Neuronal stem cell (in vitro differentiated cells): ENCODE measurements at regions not wholly inside any gene's neighbourhood (a gene's known extent, or its start where the extent isn't known, plus 50 kb on each side); places are given as distances from the start of the nearest gene placed in this dataset.
A peak's percentile ranks its signal among the peaks of the same experiment; 100 is the strongest.

ENCODE experiments used
- DNase-seq: peaks from one replicate; pipeline ENCODE4 v3.0.0-alpha.2; 2013; ENCODE audit warnings: low spot score
- H2AFZ ChIP-seq: one replicate; pipeline ENCODE4 v1.6.1; 2013; ENCODE audit warnings: mild to moderate bottlenecking, low read length, inconsistent platforms
- H2AK5ac ChIP-seq: 2 replicates; pipeline ENCODE4 v1.6.1; 2013; ENCODE audit warnings: low read depth, mild to moderate bottlenecking, inconsistent platforms, low read length, moderate library complexity, mixed read lengths
- H2BK120ac ChIP-seq: 2 replicates; pipeline ENCODE4 v1.6.1; 2013; ENCODE audit warnings: low read depth, mild to moderate bottlenecking, inconsistent platforms, low read length, moderate library complexity, mixed read lengths
- H2BK12ac ChIP-seq: one replicate; pipeline ENCODE4 v1.6.1; 2013; ENCODE audit warnings: low read length, inconsistent platforms
- H2BK15ac ChIP-seq: 2 replicates; pipeline ENCODE4 v1.6.1; 2013; ENCODE audit warnings: mild to moderate bottlenecking, low read length, inconsistent platforms, mixed read lengths
- H2BK5ac ChIP-seq: one replicate; pipeline ENCODE4 v1.6.1; 2013; ENCODE audit warnings: inconsistent platforms, mild to moderate bottlenecking, low read length, moderate library complexity
- H3K14ac ChIP-seq: one replicate; pipeline ENCODE4 v1.6.1; 2013; ENCODE audit warnings: low read length, inconsistent platforms
- H3K18ac ChIP-seq: 2 replicates; pipeline ENCODE4 v1.6.1; 2013; ENCODE audit warnings: low read length, inconsistent platforms
- H3K23ac ChIP-seq: 2 replicates; pipeline ENCODE4 v1.6.1; 2013; ENCODE audit warnings: low read depth, mild to moderate bottlenecking, mixed read lengths, low read length, inconsistent platforms; ENCODE audit not compliant: poor library complexity
- H3K27ac ChIP-seq: replicated peaks from 3 replicates; pipeline ENCODE4 v1.5.1; 2013; ENCODE audit warnings: low read length, inconsistent platforms
- H3K27me3 ChIP-seq, 3 experiments: 2 replicates each; pipeline ENCODE4 v1.6.1; 2013; ENCODE audit warnings: low read length in 3 of 3, mild to moderate bottlenecking in 2 of 3, inconsistent platforms in 1 of 3, low read depth in 1 of 3, mixed read lengths in 1 of 3, moderate library complexity in 1 of 3; ENCODE audit not compliant: control insufficient read depth in 3 of 3, insufficient read depth in 3 of 3
- H3K36me3 ChIP-seq, 2 donors: replicated peaks in 1 of 2; 2 replicates each; pipeline ENCODE4 v1.6.1; 2013; ENCODE audit warnings: low read length in 2 of 2; ENCODE audit not compliant: control insufficient read depth in 2 of 2, insufficient read depth in 2 of 2
- H3K4ac ChIP-seq: 2 replicates; pipeline ENCODE4 v1.6.1; 2013; ENCODE audit warnings: inconsistent platforms, mild to moderate bottlenecking, low read length, moderate library complexity
- H3K4me1 ChIP-seq, 2 donors: 1 replicate in 1 of 2; 2 replicates in 1 of 2; pipeline ENCODE4 v1.6.1; 2013; ENCODE audit warnings: low read length in 2 of 2, low read depth in 1 of 2; ENCODE audit not compliant: control insufficient read depth in 2 of 2, insufficient read depth in 1 of 2
- H3K4me2 ChIP-seq: one replicate; pipeline ENCODE4 v1.6.1; 2013; ENCODE audit warnings: mild to moderate bottlenecking, low read length, inconsistent platforms; ENCODE audit not compliant: insufficient read depth, poor library complexity, severe bottlenecking
- H3K4me3 ChIP-seq, 2 donors: 2 replicates each; pipeline ENCODE4 v1.5.1; 2013; ENCODE audit warnings: low read length in 2 of 2, mild to moderate bottlenecking in 2 of 2, inconsistent platforms in 1 of 2, moderate library complexity in 1 of 2
- H3K79me1 ChIP-seq: one replicate; pipeline ENCODE4 v1.6.1; 2013; ENCODE audit warnings: low read depth, mild to moderate bottlenecking, inconsistent platforms, low read length, moderate library complexity
- H3K9ac ChIP-seq: one replicate; pipeline ENCODE4 v1.6.1; 2013; ENCODE audit warnings: mild to moderate bottlenecking, low read depth, low read length, inconsistent platforms; ENCODE audit not compliant: poor library complexity
- H3K9me3 ChIP-seq, 2 donors: replicated peaks in 1 of 2; 2 replicates each; pipeline versions ENCODE3 to v1.6.1; 2013; ENCODE audit warnings: low read length in 2 of 2, mild to moderate bottlenecking in 2 of 2, inconsistent platforms in 1 of 2, low read depth in 1 of 2, mixed read lengths in 1 of 2, moderate library complexity in 1 of 2; ENCODE audit not compliant: control insufficient read depth in 2 of 2, insufficient read depth in 1 of 2
- H4K8ac ChIP-seq: one replicate; pipeline ENCODE4 v1.6.1; 2013; ENCODE audit warnings: low read depth, mild to moderate bottlenecking, inconsistent platforms, low read length, moderate library complexity
- H4K91ac ChIP-seq: one replicate; pipeline ENCODE4 v1.6.1; 2013; ENCODE audit warnings: low read length, low read depth, mild to moderate bottlenecking, inconsistent platforms; ENCODE audit not compliant: poor library complexity
- WGBS, 2 donors: extraction: QIAGEN DNeasy Blood & Tissue Kit; methylation state at CpG; one replicate each; pipeline ENCODE4 v1.1.7; 2013; ENCODE audit warnings: missing lambda C conversion rate in 2 of 2, mixed read lengths in 1 of 2; ENCODE audit not compliant: insufficient read length in 2 of 2, insufficient replicate concordance in 1 of 2; ENCODE audit errors: extremely low coverage in 2 of 2; 5-methylcytosine and 5-hydroxymethylcytosine counted together

- Histone ChIP-seq H2AFZ (no peak overlapping the region), H3K4me3 (no peak overlapping the region)
Measured at GRCh38 chr12:42760550-42760949, 171.0 kb upstream of the PRICKLE1 start.

GRCh38 chr12:42759622-42760273 lies 170.2 kb upstream of the PRICKLE1 start:
- H2BK5ac ChIP-seq: no peak overlapping the region
- no peak overlapping the region for H2BK120ac ChIP-seq
- H2BK15ac ChIP-seq: no peak overlapping the region
- H2AFZ ChIP-seq: no peak overlapping the region
- no peak overlapping the region for H3K18ac ChIP-seq
- H2BK12ac ChIP-seq: no peak overlapping the region
- H3K14ac ChIP-seq: no peak overlapping the region
- no peak overlapping the region for H3K4me3 ChIP-seq
- H4K91ac ChIP-seq: no peak overlapping the region
- H3K27ac ChIP-seq: no peak overlapping the region
- H3K23ac ChIP-seq: no peak overlapping the region
- H3K9me3 ChIP-seq: peaks cover 0 to 6% of the 10 kb centered on the region in 2 donors
- H4K8ac ChIP-seq: no peak overlapping the region
- no peak overlapping the region for H3K4me2 ChIP-seq
- H3K9ac ChIP-seq: no peak overlapping the region
- WGBS, 2 donors: no CpG with 5 or more reads among the region's 6 CpGs
- H3K27me3 ChIP-seq: no peaks in the 10 kb centered on the region
- no peak overlapping the region for H3K4ac ChIP-seq
- no peak overlapping the region for H2AK5ac ChIP-seq
- H3K36me3 ChIP-seq: no peaks in the 10 kb centered on the region
- H3K79me1 ChIP-seq: no peaks in the 10 kb centered on the region
- DNase-seq: no peak
- peaks cover 14 to 29% of the 10 kb centered on the region in 2 donors for H3K4me1 ChIP-seq

More at GRCh38 chr12:42760550-42760949, 171.0 kb upstream of the PRICKLE1 start:
- H3K36me3 ChIP-seq: no peaks in the 10 kb centered on the region
- H4K91ac ChIP-seq: no peak overlapping the region
- no peak overlapping the region for H3K9ac ChIP-seq
- H2BK120ac ChIP-seq: no peak overlapping the region
- peaks cover 14 to 29% of the 10 kb centered on the region in 2 donors for H3K4me1 ChIP-seq
- no peak overlapping the region for H3K18ac ChIP-seq
- no peak overlapping the region for H4K8ac ChIP-seq
- no peak overlapping the region for H2BK15ac ChIP-seq
- H3K9me3 ChIP-seq: peaks cover 0 to 4% of the 10 kb centered on the region in 2 donors
- H2BK12ac ChIP-seq: no peak overlapping the region
- H2AK5ac ChIP-seq: no peak overlapping the region
- H3K4ac ChIP-seq: no peak overlapping the region
- H3K79me1 ChIP-seq: no peaks in the 10 kb centered on the region
- no peak overlapping the region for H3K27ac ChIP-seq
- no peak for DNase-seq
- no peak overlapping the region for H3K23ac ChIP-seq
- H3K27me3 ChIP-seq: no peaks in the 10 kb centered on the region
- no peak overlapping the region for H2BK5ac ChIP-seq
- no peak overlapping the region for H3K4me2 ChIP-seq
- H3K14ac ChIP-seq: no peak overlapping the region

GRCh38 chr12:42758806-42759205 lies 169.3 kb upstream of the PRICKLE1 start:
- Histone ChIP-seq H3K14ac (no peak overlapping the region), H4K8ac (no peak overlapping the region), H3K4ac (no peak overlapping the region), H3K79me1 (no peaks in the 10 kb centered on the region), H3K4me2 (no peak overlapping the region), H3K9me3 (peaks cover 0 to 6% of the 10 kb centered on the region in 2 donors), H3K4me3 (no peak overlapping the region), H3K23ac (no peak overlapping the region), H3K4me1 (peaks cover 14 to 29% of the 10 kb centered on the region in 2 donors), H2BK12ac (no peak overlapping the region), H3K27me3 (no peaks in the 10 kb centered on the region), H3K9ac (no peak overlapping the region), H2AK5ac (no peak overlapping the region), H3K18ac (no peak overlapping the region), H3K27ac (no peak overlapping the region), H2AFZ (no peak overlapping the region), H2BK15ac (no peak overlapping the region), H2BK5ac (no peak overlapping the region), H4K91ac (no peak overlapping the region), H3K36me3 (no peaks in the 10 kb centered on the region), H2BK120ac (no peak overlapping the region)
- WGBS, 2 donors: no CpG with 5 or more reads among the region's 4 CpGs
- DNase-seq: no peak

GRCh38 chr12:42757624-42758119 lies 168.1 kb upstream of the PRICKLE1 start:
- Histone ChIP-seq H3K23ac (no peak overlapping the region), H3K9me3 (peaks cover 0 to 8% of the 10 kb centered on the region in 2 donors), H2AFZ (peak overlapping the region; percentile 46), H3K4ac (no peak overlapping the region), H3K27ac (peak overlapping the region; percentile 39), H2BK5ac (no peak overlapping the region), H4K91ac (no peak overlapping the region), H3K27me3 (no peaks in the 10 kb centered on the region), H2BK120ac (no peak overlapping the region), H3K18ac (no peak overlapping the region), H3K4me1 (peaks cover 14 to 29% of the 10 kb centered on the region in 2 donors), H2AK5ac (no peak overlapping the region), H4K8ac (no peak overlapping the region), H2BK12ac (no peak overlapping the region), H3K9ac (no peak overlapping the region), H3K14ac (no peak overlapping the region), H3K79me1 (no peaks in the 10 kb centered on the region), H3K36me3 (no peaks in the 10 kb centered on the region), H2BK15ac (no peak overlapping the region), H3K4me3 (no peak overlapping the region), H3K4me2 (no peak overlapping the region)
- no CpG with 5 or more reads among the region's 8 CpGs for WGBS, 2 donors
- DNase-seq: no peak
